HG02884 (cell line): ENCODE measurements at regions not wholly inside any gene's neighbourhood (a gene's known extent, or its start where the extent isn't known, plus 50 kb on each side); places are given as distances from the start of the nearest gene placed in this dataset.

ENCODE experiments used
- ATAC-seq: cut with Tn5 transposase; IDR thresholded peaks from one replicate; pipeline ENCODE4 v1.9.1; 2021; ENCODE audit warnings: mild to moderate bottlenecking, moderate library complexity; ENCODE audit not compliant: unreplicated experiment

GRCh38 chr2:236317938-236318396, 53.8 kb upstream of the ASB18 start:
- ATAC-seq, result no peak

DNA sequence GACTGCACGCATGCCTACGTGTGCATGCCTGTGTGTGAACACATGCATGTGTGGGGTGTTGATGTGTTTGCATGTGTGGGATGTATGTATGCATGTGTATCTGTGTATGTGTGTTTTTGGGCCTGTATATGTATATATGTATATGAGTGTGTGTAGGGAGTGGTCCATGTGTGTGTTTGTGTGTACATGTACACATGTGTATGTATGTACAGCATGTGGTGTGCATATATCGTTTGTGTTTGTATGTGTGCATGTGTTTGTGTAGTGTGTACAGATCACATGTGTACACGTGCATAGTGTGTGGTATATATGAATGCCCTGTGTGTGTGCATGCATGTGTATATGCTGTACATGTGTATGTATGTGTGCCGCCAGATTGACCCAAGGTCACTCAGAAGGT, 54.2 kb upstream of the ASB18 start:
- ATAC-seq, result no peak

- no peak for ATAC-seq
Measured at GRCh38 chr2:236319036-236319435, 54.8 kb upstream of the ASB18 start.

DNA sequence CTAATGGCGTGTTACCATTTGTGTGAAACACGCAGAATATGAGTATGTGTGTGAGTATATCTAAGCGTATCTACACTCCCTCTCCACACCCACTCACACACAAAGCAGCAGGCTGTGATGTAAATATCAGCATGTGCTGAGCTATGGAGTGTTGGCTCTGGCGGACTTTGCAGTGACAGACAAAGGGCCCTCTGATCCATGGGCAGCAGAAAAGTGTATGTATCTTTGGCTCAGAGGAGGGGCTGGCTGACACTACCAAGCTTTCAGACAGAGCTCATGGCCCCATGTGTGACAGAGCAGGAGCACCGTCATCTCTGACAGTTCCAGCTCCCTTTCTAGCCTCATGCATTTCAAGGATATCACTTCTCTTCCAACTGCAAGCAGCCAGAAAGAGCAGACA, 57.2 kb upstream of the ASB18 start:
- ATAC-seq, result no peak

DNA sequence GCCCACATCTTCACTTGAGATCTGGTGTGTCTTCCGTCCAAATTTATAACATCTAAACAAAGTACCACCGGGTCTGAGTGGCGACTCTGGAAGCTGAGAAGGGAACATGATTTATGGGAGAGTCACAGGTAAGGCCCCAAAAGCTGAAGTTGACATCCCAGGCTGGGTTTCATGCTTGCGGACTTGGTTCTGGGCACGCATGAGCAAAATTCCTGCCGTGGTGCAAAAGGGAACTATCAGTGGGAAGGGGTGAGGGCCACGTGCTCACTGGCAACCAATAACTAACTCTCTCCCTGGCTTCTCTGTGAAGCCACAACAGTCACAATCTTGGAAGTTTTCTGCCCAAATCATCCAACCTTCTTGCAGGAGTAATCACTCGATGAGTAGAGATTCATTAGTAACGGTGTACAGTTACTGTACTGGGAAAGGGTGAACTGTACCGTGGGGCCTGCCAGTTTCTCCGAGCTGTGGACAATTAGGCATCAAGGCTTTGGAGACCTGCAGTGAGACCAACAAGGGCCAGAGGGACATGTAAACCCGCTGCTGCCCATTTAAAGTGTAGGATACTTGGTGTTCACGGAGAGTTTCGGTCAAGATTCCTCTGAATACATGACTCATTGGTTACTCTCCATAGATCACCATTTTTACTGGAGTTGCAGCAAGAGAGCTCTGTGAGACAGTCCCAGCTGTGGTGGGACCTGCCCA, 69.4 kb upstream of the ASB18 start:
- no peak for ATAC-seq

DNA sequence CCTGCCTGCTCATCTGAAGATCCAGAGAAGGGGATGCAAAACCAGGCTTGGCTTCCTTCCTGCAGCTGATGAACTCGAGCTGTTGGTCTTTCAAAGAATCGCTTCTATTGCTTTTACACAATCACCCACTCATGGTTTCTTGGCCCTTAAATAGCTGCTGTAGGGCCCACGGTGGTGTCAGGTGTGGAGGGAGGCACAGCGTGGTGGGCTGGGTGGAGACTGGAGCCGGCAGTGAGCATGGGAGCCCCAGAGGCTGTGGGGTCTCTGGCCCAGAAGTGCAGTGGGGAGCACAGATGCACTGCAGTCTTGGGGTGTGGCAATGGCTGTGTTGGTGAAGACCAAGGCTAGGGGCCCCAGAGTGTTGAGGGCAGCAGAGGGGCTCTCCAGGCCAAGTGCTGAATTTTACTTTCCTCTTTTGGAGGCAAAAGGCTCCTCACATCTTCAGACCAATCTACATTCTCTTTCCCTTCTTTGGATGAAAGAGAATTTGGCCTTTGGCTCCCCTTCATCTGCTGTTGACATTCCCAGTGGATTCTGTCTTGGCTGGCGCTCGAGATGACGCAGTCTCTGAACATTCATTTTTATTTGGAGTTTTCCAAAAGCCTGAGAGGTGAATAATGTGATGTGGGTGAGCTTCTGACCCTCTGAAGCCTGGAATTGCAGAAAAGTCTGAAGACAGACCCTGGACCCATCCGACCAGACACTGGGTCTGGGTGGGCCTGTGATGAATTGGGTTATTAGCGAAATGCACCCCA, 70.1 kb upstream of the ASB18 start:
- no peak for ATAC-seq

- ATAC-seq, result no peak
Measured at GRCh38 chr2:236335696-236336574, 71.7 kb upstream of the ASB18 start.

DNA sequence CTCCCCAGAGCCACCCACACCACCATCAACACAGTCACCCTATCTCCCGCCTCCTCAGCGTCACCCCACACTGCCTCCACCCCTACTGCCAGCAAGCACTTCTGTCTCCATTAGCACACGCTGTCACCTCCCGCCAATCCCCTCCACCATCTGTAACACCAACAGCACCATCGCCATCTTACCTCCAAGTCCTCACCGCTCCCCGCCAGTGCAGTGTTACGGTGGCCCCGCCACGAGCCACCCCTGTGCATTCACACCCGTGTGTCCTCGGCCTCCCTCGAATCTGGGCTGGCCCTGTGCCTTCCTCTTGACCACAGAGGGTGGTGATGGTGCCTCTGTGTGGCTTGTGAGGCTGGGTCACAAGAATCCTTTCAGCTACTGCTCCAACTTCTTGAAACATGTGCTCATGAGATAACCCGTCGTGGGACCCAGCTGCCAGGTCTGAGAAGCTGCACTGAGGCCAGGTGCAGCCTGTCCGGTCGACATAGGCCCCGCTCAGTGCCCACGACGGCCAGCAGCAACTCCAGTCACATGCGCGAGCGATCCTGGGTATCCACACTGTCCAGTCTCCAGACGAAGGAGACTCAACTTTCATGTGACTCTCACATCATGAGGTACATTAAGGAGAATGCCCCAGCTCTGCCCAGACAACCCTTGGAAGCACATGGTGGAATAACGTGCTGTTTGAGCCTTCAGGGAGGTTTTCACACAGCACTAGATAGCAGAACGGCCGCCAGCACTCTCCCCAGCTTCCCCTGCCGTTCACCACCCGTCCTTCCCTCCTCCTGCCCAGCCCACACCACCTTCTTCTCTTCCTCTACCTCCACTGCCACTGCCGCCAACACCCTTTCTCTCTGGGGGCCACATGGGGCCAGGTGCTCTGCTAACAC, 72.6 kb upstream of the ASB18 start:
- no peak for ATAC-seq

GRCh38 chr2:236337465-236338325, 73.5 kb upstream of the ASB18 start:
- no peak for ATAC-seq

DNA sequence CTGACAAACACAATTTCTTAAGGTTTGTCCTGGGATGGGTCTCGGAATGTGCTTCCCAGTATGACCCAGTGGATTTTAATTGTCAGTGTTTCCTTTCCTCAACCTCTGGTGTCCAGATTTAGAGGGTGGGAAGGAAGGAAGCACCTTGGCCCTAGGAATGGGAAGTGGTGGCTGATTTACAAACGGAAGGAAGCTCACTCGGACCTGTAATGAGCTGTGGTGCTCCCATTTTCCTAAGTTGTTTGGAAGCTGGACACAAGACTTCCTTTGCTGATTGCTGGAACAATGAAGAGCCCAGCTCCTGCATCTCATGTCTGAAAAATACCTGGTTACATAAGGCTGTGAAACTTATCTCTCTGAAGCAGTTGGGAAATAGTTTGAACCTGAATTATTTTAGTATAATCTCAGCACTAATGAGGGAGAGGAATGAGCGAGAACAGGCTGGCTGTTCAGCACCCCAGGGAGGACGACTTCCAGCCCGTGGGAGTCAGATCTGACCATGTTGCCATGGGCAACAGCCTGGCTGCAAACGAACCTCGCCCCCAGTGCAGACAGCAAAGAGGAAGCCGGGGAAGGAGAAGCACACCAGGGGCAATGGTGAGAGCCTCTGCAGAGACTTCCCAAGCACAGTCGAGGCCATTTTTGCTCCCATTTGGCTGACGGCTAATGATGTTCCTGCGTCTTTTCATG, 74.4 kb upstream of the ASB18 start:
- no peak for ATAC-seq

GRCh38 chr2:236340251-236340650, 76.0 kb upstream of the ASB18 start:
- ATAC-seq, result no peak

GRCh38 chr2:236341067-236341466, 76.9 kb upstream of the ASB18 start:
- no peak for ATAC-seq

DNA sequence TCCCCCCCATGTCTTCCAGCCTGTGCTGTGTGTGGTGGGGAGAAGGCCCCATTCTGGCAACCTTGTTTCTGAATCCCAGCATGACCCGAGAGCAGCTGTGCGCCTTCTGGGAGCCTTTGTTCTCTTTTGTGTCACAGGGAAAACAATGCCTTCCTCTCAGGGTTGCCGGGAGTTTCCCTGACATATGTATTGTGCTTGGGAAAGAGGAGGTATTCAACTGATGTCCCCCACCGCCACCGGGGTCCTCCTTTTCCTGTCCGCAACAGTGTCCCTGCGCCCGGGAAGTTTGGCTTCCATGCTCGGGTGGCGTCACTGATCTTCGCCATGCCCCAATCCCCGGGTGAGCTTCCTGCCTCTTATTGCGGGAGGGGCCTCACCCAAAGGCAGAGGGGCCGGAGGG, 77.5 kb upstream of the ASB18 start:
- no peak for ATAC-seq

- no peak for ATAC-seq
Measured at GRCh38 chr2:236342507-236342906, 78.3 kb upstream of the ASB18 start.

GRCh38 chr2:236342951-236343350, 78.7 kb upstream of the ASB18 start:
- ATAC-seq, result no peak

- no peak for ATAC-seq
Measured at GRCh38 chr2:236343400-236344161, 79.4 kb upstream of the ASB18 start.

GRCh38 chr2:236344446-236344845, 80.2 kb upstream of the ASB18 start:
- no peak for ATAC-seq

DNA sequence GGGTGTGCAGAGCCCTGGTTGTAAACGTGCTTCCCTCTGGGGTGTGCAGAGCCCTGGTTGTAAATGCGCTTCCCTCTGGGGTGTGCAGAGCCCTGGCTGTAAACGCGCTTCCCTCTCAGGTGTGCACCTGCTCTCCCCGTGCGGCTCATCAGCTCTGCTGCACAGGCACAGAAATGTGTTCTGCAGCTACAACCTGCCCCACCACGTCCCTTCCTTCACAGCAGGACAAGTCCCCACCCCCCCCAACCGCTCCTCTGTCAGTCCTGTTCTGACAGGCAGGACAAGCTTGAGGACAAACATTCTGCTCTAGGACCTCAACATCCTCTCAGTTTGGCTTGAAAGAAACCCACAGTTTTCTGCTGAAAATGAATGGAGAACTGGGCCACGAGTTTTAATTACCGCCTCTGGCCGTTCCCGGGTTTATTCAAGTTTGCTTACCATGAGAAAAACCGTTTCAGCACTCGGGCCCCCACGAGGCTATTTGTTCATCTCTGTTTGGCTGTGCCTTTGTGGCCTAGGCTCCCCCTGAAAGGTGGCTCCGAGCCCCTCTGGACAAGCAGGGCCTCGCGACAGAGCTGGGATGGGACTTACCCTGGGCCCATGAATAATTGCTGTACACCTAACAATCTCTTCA, 81.0 kb upstream of the ASB18 start:
- ATAC-seq, result no peak
